ENCODE measurements at regions not wholly inside any gene's neighbourhood (a gene's known extent, or its start where the extent isn't known, plus 50 kb on each side); places are given as distances from the start of the nearest gene placed in this dataset.
A peak's percentile ranks its signal among the peaks of the same experiment; 100 is the strongest.

- Histone ChIP-seq H3K4me3 (ENCODE audit: low read depth, low read length) (no peak overlapping the region), H3K36me3 (replicated peaks) (no peaks in the 10 kb centered on the region), H3K27ac (no peak overlapping the region), H3K27me3 (replicated peaks) (no peaks in the 10 kb centered on the region)
- in situ Hi-C loops (cut with HindIII; ENCODE audit: low pct_ligation_motif_present, low sequenced_read_pairs): no loop called here
- DNase-seq: no peak
- TF ChIP-seq CTCF (IDR thresholded peaks at IDR 0.05; ENCODE audit: low read depth, low read length, missing control alignments): no peak
Measured at GRCh38 chr2:20524412-20525040, 77.7 kb downstream of the RHOB start.

GRCh38 chr2:20525041-20526035, 78.5 kb downstream of the RHOB start:
- peak; percentile 70 for DNase-seq
- peak; percentile 20 for TF ChIP-seq CTCF (IDR thresholded peaks at IDR 0.05; ENCODE audit: low read depth, low read length, missing control alignments)
- H3K27ac ChIP-seq: peak overlapping the region; percentile 26
- in situ Hi-C loops (cut with HindIII; ENCODE audit: low pct_ligation_motif_present, low sequenced_read_pairs): no loop called here
- H3K27me3 ChIP-seq (replicated peaks): no peaks in the 10 kb centered on the region
- H3K4me3 ChIP-seq (ENCODE audit: low read depth, low read length): no peak overlapping the region
- H3K36me3 ChIP-seq (replicated peaks): no peaks in the 10 kb centered on the region

- in situ Hi-C loops (cut with HindIII; ENCODE audit: low pct_ligation_motif_present, low sequenced_read_pairs): no loop called here
- no peaks in the 10 kb centered on the region for H3K27me3 ChIP-seq (replicated peaks)
- no peak for DNase-seq
- H3K36me3 ChIP-seq (replicated peaks): no peaks in the 10 kb centered on the region
- TF ChIP-seq CTCF (IDR thresholded peaks at IDR 0.05; ENCODE audit: low read depth, low read length, missing control alignments): no peak
- no peak overlapping the region for H3K4me3 ChIP-seq (ENCODE audit: low read depth, low read length)
- no peak overlapping the region for H3K27ac ChIP-seq
Measured at GRCh38 chr2:20526160-20526559, 79.3 kb downstream of the RHOB start.

- Histone ChIP-seq H3K4me3 (ENCODE audit: low read depth, low read length) (no peak overlapping the region), H3K27ac (no peak overlapping the region), H3K27me3 (replicated peaks) (no peaks in the 10 kb centered on the region), H3K36me3 (replicated peaks) (no peaks in the 10 kb centered on the region)
- in situ Hi-C loops (cut with HindIII; ENCODE audit: low pct_ligation_motif_present, low sequenced_read_pairs): no loop called here
- no peak for TF ChIP-seq CTCF (IDR thresholded peaks at IDR 0.05; ENCODE audit: low read depth, low read length, missing control alignments)
- DNase-seq: no peak
Measured at GRCh38 chr2:20526708-20527107, 79.8 kb downstream of the RHOB start.

GRCh38 chr2:20528713-20529112, 81.8 kb downstream of the RHOB start:
- DNase-seq: no peak
- in situ Hi-C loops (cut with HindIII; ENCODE audit: low pct_ligation_motif_present, low sequenced_read_pairs): no loop called here
- Histone ChIP-seq H3K27ac (no peak overlapping the region), H3K4me3 (ENCODE audit: low read depth, low read length) (no peak overlapping the region), H3K36me3 (replicated peaks) (no peaks in the 10 kb centered on the region), H3K27me3 (replicated peaks) (no peaks in the 10 kb centered on the region)
- no peak for TF ChIP-seq CTCF (IDR thresholded peaks at IDR 0.05; ENCODE audit: low read depth, low read length, missing control alignments)
